Smooth muscle cell (in vitro differentiated cells): ENCODE measurements at regions not wholly inside any gene's neighbourhood (a gene's known extent, or its start where the extent isn't known, plus 50 kb on each side); places are given as distances from the start of the nearest gene placed in this dataset.

Experiments used
- DNase-seq: peaks from one replicate; lab custom pipeline; 2025; ENCODE audit not compliant: unreplicated experiment; lab: John Stamatoyannopoulos, UW
- H2AFZ ChIP-seq: fragments of 200-600 bp; sonication (generic); 2 replicates; pipeline ENCODE4 v1.6.0; 2016; ENCODE audit warnings: antibody characterized with exemption, low read depth, mild to moderate bottlenecking
- H3F3A ChIP-seq: fragments of 200-600 bp; sonication (generic); 2 replicates; pipeline ENCODE4 v1.6.0; 2017; ENCODE audit warnings: antibody characterized with exemption, low read depth
- H3K27ac ChIP-seq: fragments of 200-600 bp; sonication (generic); 2 replicates; pipeline ENCODE4 v1.5.1; 2016; ENCODE audit warnings: low read depth, mild to moderate bottlenecking
- H3K27me3 ChIP-seq: fragments of 200-600 bp; sonication (generic); 2 replicates; pipeline ENCODE4 v1.6.1; 2016; ENCODE audit warnings: low read depth, mild to moderate bottlenecking
- H3K36me3 ChIP-seq: fragments of 200-600 bp; sonication (generic); 2 replicates; pipeline ENCODE4 v1.5.1; 2016; ENCODE audit warnings: low read depth
- H3K4me1 ChIP-seq: fragments of 200-600 bp; sonication (generic); 2 replicates; pipeline ENCODE4 v1.5.1; 2016; ENCODE audit warnings: low read depth
- H3K4me2 ChIP-seq: fragments of 200-600 bp; sonication (generic); 2 replicates; pipeline ENCODE4 v1.6.0; 2016; ENCODE audit warnings: mild to moderate bottlenecking
- H3K4me3 ChIP-seq: fragments of 200-600 bp; sonication (generic); 2 replicates; pipeline ENCODE4 v1.5.1; 2016; ENCODE audit warnings: mild to moderate bottlenecking
- H3K79me2 ChIP-seq: fragments of 200-600 bp; sonication (generic); 2 replicates; pipeline ENCODE4 v1.6.0; 2016; ENCODE audit warnings: low read depth, mild to moderate bottlenecking
- H3K9ac ChIP-seq: fragments of 200-600 bp; sonication (generic); 2 replicates; pipeline ENCODE4 v1.6.0; 2016; ENCODE audit warnings: low read depth
- H3K9me3 ChIP-seq: fragments of 200-600 bp; sonication (generic); replicated peaks from 2 replicates; pipeline ENCODE4 v1.5.1; 2016; ENCODE audit warnings: low read depth
- H4K20me1 ChIP-seq: fragments of 200-600 bp; sonication (generic); 2 replicates; pipeline ENCODE4 v1.6.0; 2016; ENCODE audit warnings: low read depth
- WGBS: methylation state at CpG from one replicate; pipeline ENCODE4 v1.1.7; 2016; ENCODE audit warnings: low lambda C conversion rate; 5-methylcytosine and 5-hydroxymethylcytosine counted together
- TF ChIP-seq, protein P1 (sequence below): fragments of 200-600 bp; sonication (generic); IDR thresholded peaks from 2 replicates; pipeline ENCODE4 v1.5.1; 2017; ENCODE audit warnings: borderline replicate concordance, mild to moderate bottlenecking, antibody characterized with exemption; ENCODE audit not compliant: insufficient read depth, poor library complexity, severe bottlenecking

DNA sequence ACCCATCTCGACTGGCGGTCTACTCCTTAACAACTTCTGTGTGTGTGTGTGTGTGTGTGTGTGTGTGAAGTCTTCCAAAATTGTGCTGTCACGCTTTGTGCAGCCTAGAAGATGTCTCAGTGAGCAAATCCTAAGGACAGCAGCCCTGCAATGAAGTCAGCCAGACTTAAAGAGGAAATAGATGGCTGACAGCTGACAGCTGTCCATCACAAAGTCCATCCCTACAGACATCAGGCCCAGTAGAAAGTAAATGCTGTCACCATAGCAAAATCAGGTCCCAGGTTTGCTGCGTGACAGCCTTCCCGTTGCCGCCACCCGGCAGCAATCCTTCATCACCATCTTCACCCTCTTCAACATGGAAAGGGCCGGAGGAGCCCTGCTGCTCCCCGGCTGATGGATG, 416.0 kb downstream of the SOX9 start:
- Histone ChIP-seq H4K20me1 (peaks cover 76% of the 10 kb centered on the region), H3K9me3 (no peaks in the 10 kb centered on the region), H3K27ac (no peak overlapping the region), H2AFZ (no peak overlapping the region), H3K27me3 (no peaks in the 10 kb centered on the region), H3K79me2 (peaks cover 31% of the 10 kb centered on the region), H3K9ac (no peak overlapping the region), H3K4me2 (no peak overlapping the region), H3F3A (peaks cover 8% of the 10 kb centered on the region), H3K4me3 (no peak overlapping the region), H3K36me3 (no peaks in the 10 kb centered on the region), H3K4me1 (peaks cover 14% of the 10 kb centered on the region)
- 94% methylated on average over 9 of the region's 9 CpGs for WGBS
- TF ChIP-seq, protein P1, sequence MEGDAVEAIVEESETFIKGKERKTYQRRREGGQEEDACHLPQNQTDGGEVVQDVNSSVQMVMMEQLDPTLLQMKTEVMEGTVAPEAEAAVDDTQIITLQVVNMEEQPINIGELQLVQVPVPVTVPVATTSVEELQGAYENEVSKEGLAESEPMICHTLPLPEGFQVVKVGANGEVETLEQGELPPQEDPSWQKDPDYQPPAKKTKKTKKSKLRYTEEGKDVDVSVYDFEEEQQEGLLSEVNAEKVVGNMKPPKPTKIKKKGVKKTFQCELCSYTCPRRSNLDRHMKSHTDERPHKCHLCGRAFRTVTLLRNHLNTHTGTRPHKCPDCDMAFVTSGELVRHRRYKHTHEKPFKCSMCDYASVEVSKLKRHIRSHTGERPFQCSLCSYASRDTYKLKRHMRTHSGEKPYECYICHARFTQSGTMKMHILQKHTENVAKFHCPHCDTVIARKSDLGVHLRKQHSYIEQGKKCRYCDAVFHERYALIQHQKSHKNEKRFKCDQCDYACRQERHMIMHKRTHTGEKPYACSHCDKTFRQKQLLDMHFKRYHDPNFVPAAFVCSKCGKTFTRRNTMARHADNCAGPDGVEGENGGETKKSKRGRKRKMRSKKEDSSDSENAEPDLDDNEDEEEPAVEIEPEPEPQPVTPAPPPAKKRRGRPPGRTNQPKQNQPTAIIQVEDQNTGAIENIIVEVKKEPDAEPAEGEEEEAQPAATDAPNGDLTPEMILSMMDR, result no peak
- DNase-seq, result no peak

DNA sequence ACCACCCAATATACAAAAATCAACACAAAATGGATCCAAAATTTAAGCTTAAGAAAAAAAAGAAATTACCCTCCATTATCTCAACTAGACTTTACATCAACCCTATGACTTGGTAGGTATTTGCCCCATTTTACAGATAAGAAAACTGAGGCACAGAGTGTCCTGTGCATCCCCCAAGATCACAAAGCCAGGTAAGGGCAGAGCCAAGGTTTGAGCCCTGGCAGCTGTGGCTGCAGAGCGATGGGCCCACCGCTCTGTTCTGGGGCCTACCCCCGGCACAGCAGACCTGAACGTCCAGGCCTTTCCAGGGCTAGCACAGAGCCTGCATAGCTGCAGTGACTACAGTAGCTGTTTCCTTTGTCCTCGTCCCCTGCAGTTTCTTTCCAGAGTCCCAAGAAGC, 417.6 kb downstream of the SOX9 start:
- no peak overlapping the region for H3K4me3 ChIP-seq
- H3K79me2 ChIP-seq, result peaks cover 26% of the 10 kb centered on the region
- WGBS, result 81% methylated on average over 5 of the region's 5 CpGs
- no peak overlapping the region for H3K4me2 ChIP-seq
- TF ChIP-seq, protein P1, result no peak
- H3K9me3 ChIP-seq, result no peaks in the 10 kb centered on the region
- no peak overlapping the region for H3K27ac ChIP-seq
- peaks cover 83% of the 10 kb centered on the region for H4K20me1 ChIP-seq
- H2AFZ ChIP-seq, result no peak overlapping the region
- H3K9ac ChIP-seq, result no peak overlapping the region
- no peaks in the 10 kb centered on the region for H3K27me3 ChIP-seq
- H3K36me3 ChIP-seq, result no peaks in the 10 kb centered on the region
- H3K4me1 ChIP-seq, result peaks cover 14% of the 10 kb centered on the region
- no peak for DNase-seq
- peaks cover 8% of the 10 kb centered on the region for H3F3A ChIP-seq

DNA sequence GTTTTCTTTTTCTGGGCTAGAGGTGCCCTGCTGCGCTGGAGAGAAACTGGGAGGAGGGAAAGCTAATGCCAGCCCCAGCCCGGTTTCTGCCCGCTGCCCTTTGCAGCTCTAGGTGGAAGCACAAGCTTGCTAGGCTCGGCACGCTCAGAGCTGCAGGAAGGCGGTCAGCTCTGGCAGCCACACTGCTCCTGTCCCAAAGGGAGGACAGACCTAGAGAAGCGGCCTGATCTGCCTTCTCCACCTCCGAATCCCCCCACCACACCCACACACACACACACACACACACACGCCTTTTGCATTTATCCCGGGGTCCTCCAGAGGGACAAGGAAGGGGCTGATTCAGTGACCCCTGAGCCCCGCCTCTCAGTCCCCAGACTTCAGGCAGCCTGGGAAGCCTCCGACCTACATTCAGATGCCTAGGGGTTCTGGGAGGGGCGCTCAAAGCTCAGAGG, 418.1 kb downstream of the SOX9 start:
- H3K9me3 ChIP-seq, result no peaks in the 10 kb centered on the region
- H3K9ac ChIP-seq, result no peak overlapping the region
- WGBS, result 81% methylated on average over 13 of the region's 13 CpGs
- peaks cover 82% of the 10 kb centered on the region for H4K20me1 ChIP-seq
- TF ChIP-seq, protein P1, result no peak
- no peak overlapping the region for H3K4me3 ChIP-seq
- peaks cover 24% of the 10 kb centered on the region for H3K79me2 ChIP-seq
- no peaks in the 10 kb centered on the region for H3K36me3 ChIP-seq
- H3F3A ChIP-seq, result peaks cover 8% of the 10 kb centered on the region
- H3K4me1 ChIP-seq, result peaks cover 14% of the 10 kb centered on the region
- no peak for DNase-seq
- H3K27me3 ChIP-seq, result no peaks in the 10 kb centered on the region
- H3K4me2 ChIP-seq, result no peak overlapping the region
- H3K27ac ChIP-seq, result no peak overlapping the region
- H2AFZ ChIP-seq, result no peak overlapping the region
